Islet of Langerhans (tissue), 1 donor: ENCODE measurements at regions not wholly inside any gene's neighbourhood (a gene's known extent, or its start where the extent isn't known, plus 50 kb on each side); places are given as distances from the start of the nearest gene placed in this dataset.

ENCODE experiments used
- FAIRE-seq: peaks from one replicate; lab custom pipeline; 2011; peaks lifted over from hg19 to GRCh38; lab: Jason Lieb, UNC

DNA sequence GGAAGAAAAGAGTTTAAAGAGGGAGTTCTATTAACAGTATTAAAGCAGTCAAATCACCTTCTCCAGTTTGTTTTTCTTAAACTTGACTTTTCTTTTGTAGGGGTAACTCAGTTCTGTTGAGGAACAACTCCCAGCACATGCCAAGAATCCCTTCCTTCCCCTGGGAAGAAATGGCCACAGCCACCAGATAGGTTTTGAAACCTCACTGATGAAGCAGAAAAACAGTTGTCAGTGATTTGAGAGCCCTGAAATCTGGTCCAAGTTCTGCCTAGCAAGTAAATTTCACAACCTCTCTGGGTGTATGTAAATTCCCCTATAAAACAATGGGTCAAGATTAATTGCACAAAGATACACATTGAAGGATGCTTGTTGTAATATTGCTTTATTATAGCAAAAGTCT is 167.1 kb downstream of the DHX15 start:
- FAIRE-seq: no peak

GRCh38 chr4:24416293-24416692 is 168.1 kb downstream of the DHX15 start:
- no peak for FAIRE-seq

DNA sequence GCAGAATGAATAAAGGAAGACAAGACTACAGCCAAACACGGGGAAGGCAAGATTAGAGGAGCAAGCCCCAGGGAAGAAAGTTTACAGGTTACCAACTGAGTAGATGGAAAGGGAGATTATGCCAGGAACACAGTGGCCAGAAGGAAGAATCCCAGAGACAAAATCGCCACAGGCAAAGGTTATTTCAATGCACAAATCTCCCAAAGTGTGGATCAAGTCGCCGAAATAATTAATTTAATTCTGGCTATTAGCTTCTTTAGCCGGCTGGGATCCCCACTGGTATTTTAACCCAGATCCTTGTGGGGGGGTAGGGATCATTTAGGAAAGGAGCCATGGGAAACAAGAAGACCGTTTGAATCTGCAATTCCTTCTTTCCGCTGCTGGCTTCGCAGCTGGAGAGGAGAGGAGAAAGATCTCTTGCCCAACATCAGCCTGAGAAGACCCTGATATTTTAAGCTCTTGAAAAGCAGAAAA is 171.0 kb downstream of the DHX15 start:
- FAIRE-seq: no peak

DNA sequence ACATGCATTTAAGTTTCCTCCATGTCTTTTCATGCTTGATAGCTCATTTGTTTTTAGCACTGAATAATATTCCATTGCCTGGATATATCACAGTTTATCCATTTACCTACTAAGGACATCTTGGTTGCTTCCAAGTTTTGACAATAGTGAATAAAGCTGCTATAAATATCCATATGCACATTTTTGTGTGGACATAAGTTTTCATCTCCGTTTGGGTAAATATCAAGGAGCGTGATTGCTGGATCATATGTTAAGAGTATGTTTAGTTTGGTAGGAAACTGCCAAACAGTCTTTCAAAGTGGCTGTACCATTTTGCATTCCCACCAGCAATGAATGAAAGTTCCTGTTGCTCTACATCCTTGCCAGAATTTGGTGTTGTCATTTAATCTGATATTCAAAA is 172.5 kb downstream of the DHX15 start:
- FAIRE-seq: no peak

GRCh38 chr4:24411299-24411698 is 173.1 kb downstream of the DHX15 start:
- FAIRE-seq: no peak

GRCh38 chr4:24408640-24409039 is 175.7 kb downstream of the DHX15 start:
- no peak for FAIRE-seq

DNA sequence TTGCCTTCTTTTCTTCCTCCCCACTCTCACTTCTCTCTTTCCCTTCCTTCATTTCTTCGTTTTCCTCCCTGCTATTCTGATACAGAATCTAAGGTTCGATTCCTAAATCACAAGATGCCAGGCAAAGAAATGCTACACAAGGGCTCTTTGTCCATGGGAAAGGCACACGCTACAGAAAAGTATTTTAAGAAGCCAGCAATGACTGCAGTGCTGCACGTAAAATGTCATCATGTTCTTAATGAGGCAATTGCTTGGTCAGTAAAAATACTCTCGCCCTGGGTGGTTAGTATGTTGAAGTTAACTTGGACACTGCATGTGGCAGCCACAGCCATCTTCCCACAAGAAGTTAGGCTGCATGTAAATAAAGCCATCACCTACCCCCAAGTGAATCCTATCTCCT is 178.4 kb downstream of the DHX15 start:
- FAIRE-seq: no peak

GRCh38 chr4:24405341-24405740 is 179.0 kb downstream of the DHX15 start:
- FAIRE-seq: no peak

DNA sequence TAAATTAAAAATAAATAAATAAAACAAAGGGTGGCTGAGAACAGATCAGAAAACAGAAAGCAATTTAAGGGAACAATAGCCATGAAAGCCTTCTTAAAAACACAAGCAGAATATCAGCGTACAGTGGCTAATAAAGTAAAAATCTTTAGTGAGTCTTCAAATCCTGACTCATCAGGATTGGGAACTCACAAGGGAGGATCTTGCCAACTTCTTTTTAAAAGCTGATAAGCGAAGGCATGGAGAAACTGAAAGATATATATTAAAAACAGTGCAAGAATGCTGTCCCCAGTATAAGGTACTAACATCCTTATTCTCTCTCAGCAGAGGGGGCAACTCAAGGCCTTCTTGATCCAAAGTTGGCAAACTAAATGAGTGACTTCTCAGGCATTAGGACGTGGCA is 180.1 kb downstream of the DHX15 start:
- FAIRE-seq: no peak

DNA sequence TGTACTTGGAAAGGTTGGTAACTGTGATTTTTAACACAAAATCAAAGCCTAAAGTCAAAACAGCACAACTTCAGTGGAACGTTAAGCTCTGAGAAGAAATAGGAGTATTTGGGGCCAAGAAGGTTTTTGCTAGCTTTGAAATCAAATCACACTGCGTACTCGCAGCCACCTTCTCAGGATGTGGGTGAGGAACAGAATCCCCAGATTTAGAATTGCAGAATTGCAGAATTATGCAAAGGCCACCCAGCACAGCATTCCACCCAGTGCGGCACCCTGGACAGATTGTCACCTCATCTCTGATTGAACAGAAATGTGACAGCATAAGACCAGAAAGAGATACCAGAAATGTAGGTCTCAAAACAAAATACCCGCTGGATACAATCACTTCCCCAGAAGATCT is 181.1 kb downstream of the DHX15 start:
- FAIRE-seq: no peak

DNA sequence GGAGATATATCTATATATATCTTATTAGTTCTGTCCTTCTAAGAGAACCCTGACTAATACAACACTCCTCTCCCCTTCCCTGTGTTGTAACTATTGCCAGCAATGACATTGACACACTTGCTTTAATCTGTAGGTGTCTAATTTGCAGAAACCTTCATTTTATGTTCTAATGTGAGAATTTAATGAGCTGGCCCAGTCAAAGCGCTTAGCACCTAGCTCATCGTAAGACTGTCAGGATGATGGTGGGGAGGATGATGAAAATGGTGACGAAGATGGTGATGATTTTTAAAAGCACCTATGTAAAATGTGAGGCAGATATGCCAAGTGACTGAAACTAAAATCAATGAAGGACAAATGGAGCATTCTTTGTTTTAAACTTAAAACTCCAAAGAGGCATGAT is 183.8 kb downstream of the DHX15 start:
- FAIRE-seq: no peak

DNA sequence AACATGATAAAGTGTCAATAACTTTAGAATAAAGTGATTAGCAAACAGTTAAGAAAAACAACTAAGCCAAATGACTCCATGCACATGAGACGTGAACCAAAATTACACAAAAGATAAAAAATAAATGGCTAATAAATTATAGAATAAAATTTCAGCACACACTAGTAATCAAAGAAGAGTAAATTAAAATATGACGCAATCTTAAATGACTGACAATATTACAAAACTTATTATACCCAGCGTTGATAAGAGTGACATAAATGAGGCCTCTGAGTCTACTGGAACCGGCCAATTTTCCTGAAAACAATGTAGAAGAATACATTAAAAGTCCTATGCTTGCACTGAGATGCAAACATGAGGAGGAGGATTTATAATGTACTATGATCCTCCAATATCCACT is 187.4 kb downstream of the DHX15 start:
- no peak for FAIRE-seq

DNA sequence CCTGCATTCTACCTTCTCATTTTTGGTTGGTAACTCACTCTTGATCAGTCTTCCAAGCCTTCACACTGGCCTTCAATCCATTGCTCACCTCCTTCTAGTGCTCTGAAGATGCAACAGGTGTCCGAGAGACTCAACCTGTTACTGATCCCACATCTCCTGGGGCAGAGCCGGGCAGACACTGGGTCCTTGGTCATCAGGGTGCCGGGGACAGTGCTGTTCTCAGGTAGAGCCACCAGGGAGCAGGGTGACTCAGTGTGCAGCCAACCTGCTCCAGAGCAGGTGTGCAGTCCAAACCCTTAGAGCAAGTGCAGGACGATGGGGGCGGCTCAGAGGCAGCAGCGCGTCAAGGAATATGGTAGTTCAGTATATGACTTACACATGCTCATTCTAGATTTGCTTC is 188.4 kb downstream of the DHX15 start:
- no peak for FAIRE-seq

DNA sequence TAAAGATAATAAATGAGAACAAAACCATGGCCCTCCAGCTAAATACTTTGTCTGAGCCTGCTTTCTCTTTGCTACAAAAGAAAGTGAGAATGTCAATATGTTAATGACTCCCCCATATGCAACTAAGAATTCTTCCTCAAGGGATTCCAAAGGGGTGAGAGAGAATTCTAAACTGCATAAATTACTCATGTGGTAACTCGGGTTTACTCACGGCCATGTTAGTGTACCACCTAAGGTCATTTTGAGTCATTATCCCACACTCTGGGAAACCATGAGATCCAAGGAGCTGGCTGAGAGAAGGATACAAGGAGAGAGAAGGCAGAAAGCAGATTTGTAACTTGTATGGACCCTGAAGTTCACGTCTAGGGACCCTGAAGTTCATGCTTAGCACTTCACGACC is 190.3 kb downstream of the DHX15 start:
- FAIRE-seq: no peak

DNA sequence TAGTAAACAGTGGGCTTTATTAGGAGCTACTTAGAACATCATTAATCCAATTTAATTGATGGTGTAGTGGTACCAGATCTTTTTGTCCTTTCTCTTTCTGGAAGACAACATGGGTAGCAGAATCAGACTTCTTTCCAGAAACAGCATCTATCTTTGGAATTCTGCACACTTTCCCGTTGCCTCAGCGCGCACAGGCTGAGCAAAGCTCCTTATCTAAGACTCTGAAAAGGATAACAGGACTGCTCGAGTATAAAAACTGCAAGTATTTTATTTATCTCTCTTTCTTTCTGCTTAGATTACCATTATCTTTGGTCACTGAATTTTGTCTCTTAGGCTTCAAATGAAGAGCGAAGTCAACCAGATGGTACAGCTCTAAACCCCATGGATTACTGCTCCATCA is 191.7 kb downstream of the DHX15 start:
- no peak for FAIRE-seq

- FAIRE-seq: peak; percentile 60
These were observed 202.0 kb downstream of the DHX15 start for GRCh38 chr4:24382381-24382780.

- FAIRE-seq: no peak
These were observed 203.2 kb downstream of the DHX15 start for GRCh38 chr4:24380957-24381665.

GRCh38 chr4:24373704-24374103 is 210.7 kb downstream of the DHX15 start:
- FAIRE-seq: no peak

DNA sequence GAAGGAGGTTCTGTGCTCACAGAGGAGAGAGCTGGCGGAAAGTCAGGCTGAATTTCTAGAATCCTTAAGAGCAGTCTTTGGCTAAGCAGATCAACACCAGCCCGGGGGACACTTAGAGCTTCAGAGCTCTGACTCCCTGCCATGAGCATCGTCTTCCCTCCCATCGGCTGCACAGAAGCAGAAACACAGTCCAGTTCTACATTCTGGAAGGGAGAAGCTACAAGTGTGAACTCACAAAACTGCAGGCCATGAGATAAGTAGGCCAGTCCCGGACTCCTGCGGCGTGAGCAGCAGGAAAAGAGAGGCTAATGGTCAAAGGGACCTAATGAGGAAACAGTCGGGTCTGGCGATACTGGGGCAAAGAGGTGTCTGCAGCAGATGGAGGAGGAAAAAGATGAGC is 211.5 kb downstream of the DHX15 start:
- no peak for FAIRE-seq

GRCh38 chr4:24372341-24372740 is 212.0 kb downstream of the DHX15 start:
- FAIRE-seq: no peak

DNA sequence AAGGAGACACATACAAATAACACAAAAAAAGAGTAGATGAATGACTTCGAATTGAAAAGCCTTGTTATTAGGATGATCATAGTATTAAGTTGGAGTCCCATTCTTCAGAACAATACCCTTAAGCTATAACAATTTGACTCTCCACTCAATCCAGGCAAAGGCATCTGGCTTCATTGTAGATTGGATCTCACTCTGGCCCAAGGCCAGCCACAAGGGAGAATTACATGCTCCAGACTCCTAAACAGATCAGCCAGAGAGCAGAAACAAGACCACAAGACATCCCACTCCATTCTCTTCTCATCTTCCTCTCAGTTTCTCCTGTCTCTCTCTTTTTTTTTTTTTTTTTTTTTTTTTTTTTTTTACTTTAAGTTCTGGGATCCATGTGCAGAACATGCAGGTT is 213.9 kb downstream of the DHX15 start:
- FAIRE-seq: no peak

DNA sequence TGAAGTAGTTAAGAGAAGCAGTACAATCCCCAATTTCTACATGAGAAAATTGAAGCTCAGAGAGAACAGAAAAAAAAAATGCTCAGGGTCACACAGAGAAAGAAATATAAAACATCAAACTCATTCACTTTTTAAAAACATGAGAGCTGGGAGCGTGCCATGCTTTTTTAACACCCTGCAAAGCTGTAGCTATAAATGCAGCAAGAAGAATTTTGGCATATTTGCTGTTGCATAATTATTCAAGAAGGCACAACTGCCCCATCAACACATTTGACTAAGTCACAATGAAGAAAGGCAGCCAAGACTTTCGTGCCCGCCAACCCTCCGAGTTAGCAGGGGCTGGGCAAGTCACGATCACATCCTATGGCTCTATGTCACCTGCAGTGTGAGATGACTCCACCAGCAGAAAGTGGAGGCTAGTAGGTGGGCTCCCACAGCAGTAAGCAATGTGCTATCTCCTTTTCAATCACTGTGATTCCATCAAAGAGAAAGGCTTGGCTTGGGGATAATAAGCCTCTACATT is 214.8 kb downstream of the DHX15 start:
- no peak for FAIRE-seq

DNA sequence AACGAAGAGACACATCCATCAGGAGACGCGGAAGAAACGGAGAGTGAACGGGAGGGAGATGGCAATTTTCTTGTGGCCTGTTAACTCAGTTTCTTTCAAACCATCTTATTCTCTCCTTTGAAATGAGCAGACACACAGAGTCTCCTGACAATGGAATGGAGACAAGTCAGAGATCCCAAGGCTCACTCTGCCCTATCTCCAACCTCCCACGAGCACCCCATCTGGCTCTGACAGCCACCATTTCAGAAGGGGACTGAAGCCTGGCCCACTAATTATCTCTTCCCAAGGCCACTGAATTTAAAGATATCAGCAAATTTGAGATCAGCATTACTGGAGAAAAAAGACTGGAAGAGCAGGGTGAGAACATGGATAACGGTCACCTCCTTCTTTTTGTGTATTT is 215.6 kb downstream of the DHX15 start:
- no peak for FAIRE-seq

DNA sequence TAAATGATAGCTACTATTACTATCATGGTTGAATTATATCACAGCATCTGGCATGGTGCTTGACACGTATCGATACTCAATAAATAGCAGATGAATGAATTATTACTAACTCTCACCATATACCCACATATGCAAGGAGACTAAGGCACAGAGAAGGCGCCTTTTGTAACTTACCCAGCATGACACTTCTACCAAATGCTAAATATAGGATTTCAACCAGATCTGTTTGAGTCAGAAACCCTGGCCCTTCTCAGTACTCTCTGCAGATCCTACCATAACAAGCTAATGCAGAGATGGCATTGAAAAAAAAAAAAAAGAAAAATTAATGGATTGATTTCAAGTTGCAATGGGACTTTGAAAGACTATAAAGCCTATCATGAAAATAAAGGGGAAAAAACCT is 219.5 kb downstream of the DHX15 start:
- no peak for FAIRE-seq

GRCh38 chr4:24364249-24364648 is 220.1 kb downstream of the DHX15 start:
- no peak for FAIRE-seq
